ENCODE measurements at regions not wholly inside any gene's neighbourhood (a gene's known extent, or its start where the extent isn't known, plus 50 kb on each side); places are given as distances from the start of the nearest gene placed in this dataset.

GRCh38 chr13:33953781-33954180, 135.8 kb downstream of the RFC3 start:
- TF ChIP-seq, protein P1, sequence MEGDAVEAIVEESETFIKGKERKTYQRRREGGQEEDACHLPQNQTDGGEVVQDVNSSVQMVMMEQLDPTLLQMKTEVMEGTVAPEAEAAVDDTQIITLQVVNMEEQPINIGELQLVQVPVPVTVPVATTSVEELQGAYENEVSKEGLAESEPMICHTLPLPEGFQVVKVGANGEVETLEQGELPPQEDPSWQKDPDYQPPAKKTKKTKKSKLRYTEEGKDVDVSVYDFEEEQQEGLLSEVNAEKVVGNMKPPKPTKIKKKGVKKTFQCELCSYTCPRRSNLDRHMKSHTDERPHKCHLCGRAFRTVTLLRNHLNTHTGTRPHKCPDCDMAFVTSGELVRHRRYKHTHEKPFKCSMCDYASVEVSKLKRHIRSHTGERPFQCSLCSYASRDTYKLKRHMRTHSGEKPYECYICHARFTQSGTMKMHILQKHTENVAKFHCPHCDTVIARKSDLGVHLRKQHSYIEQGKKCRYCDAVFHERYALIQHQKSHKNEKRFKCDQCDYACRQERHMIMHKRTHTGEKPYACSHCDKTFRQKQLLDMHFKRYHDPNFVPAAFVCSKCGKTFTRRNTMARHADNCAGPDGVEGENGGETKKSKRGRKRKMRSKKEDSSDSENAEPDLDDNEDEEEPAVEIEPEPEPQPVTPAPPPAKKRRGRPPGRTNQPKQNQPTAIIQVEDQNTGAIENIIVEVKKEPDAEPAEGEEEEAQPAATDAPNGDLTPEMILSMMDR (IDR thresholded peaks at IDR 0.05): no peak
- TF ChIP-seq POLR2A (IDR thresholded peaks at IDR 0.05): no peak
